Activated T-helper 1 cell treated with anti-CD3 and anti-CD28 coated beads, Interleukin-12 subunit alpha, Interleukin-12 subunit beta, Interleukin-2, Interleukin-4 antibody, amounts not matched to agents 30 ng/mL and 10 ng/mL and 1 ng/mL, durations not matched to agents 14 hours and 24 hours and 36 hours (primary cell): ENCODE measurements at regions not wholly inside any gene's neighbourhood (a gene's known extent, or its start where the extent isn't known, plus 50 kb on each side); places are given as distances from the start of the nearest gene placed in this dataset.
"Not testable (repeated sequence)": the region's sequence is repeated elsewhere in the genome, so short reads cannot be mapped to it uniquely, and the experiment has no call there.

Experiments
- DNase-seq: peaks from one replicate; pipeline ENCODE4 v3.0.0; 2021; ENCODE audit warnings: low spot score
- H3K27ac Mint-ChIP-seq: one replicate; pipeline ENCODE4 v1.8.0; 2021; ENCODE audit warnings: mild to moderate bottlenecking, mixed read lengths
- H3K27me3 Mint-ChIP-seq: one replicate; pipeline ENCODE4 v1.8.0; 2022; ENCODE audit warnings: mild to moderate bottlenecking, moderate library complexity, mixed read lengths; ENCODE audit not compliant: insufficient read depth
- H3K36me3 Mint-ChIP-seq: one replicate; pipeline ENCODE4 v1.8.0; 2021; ENCODE audit warnings: low read depth, mixed read lengths
- H3K4me1 Mint-ChIP-seq: one replicate; pipeline ENCODE4 v1.8.0; 2021; ENCODE audit warnings: low read depth, mixed read lengths
- H3K4me3 Mint-ChIP-seq: one replicate; pipeline ENCODE4 v1.8.0; 2021; ENCODE audit warnings: mild to moderate bottlenecking, moderate library complexity, mixed read lengths
- H3K9me3 Mint-ChIP-seq: one replicate; pipeline ENCODE4 v1.8.0; 2021; ENCODE audit warnings: mixed read lengths
- intact Hi-C: fragments of 100-400 bp; cut with micrococcal nuclease; formaldehyde crosslinking; loops from one replicate; pipeline ENCODE4 v1.15.1; 2024

GRCh38 chr22:48075604-48076003, 1313.2 kb downstream of the TBC1D22A start:
- intact Hi-C loops: no loop called here
- Mint-ChIP-seq H3K36me3 (no peaks in the 10 kb centered on the region), H3K4me1 (peaks cover 4% of the 10 kb centered on the region), H3K27me3 (peaks cover 45% of the 10 kb centered on the region), H3K9me3 (no peaks in the 10 kb centered on the region), H3K27ac (no peak overlapping the region), H3K4me3 (no peak overlapping the region)
- DNase-seq: no peak

DNA sequence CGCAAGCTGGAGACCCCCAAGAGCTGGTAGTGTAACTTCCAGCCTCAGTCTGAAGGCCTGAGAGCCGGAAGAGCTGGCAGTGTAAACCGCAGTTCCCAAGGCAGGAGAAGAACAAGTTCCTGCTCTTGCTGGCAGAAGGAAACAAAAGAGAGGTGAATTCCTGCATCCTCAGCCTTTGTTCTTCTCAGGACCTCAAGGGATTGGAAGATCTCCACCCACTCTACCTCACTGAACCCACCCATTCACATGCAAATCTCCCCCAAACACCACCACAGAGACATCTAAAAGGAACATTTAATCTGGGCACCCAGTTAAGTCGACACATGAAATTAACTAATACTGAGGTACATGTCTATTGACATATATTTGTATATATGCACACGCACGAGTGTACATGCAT, 1310.3 kb downstream of the TBC1D22A start:
- Mint-ChIP-seq H3K36me3 (no peaks in the 10 kb centered on the region), H3K27ac (no peak overlapping the region), H3K4me3 (no peak overlapping the region), H3K4me1 (no peaks in the 10 kb centered on the region), H3K9me3 (no peaks in the 10 kb centered on the region), H3K27me3 (peaks cover 26% of the 10 kb centered on the region)
- DNase-seq: no peak
- intact Hi-C loops: no loop called here

GRCh38 chr22:48071828-48072227, 1309.4 kb downstream of the TBC1D22A start:
- no peaks in the 10 kb centered on the region for H3K36me3 Mint-ChIP-seq

GRCh38 chr22:48071305-48071704, 1308.9 kb downstream of the TBC1D22A start:
- intact Hi-C loops: no loop called here
- H3K4me1 Mint-ChIP-seq: no peaks in the 10 kb centered on the region
- no peaks in the 10 kb centered on the region for H3K9me3 Mint-ChIP-seq
- DNase-seq: no peak
- H3K27ac Mint-ChIP-seq: no peak overlapping the region
- no peaks in the 10 kb centered on the region for H3K36me3 Mint-ChIP-seq
- H3K4me3 Mint-ChIP-seq: no peak overlapping the region
- peaks cover 18% of the 10 kb centered on the region for H3K27me3 Mint-ChIP-seq

More at GRCh38 chr22:48071828-48072227, 1309.4 kb downstream of the TBC1D22A start:
- peaks cover 21% of the 10 kb centered on the region for H3K27me3 Mint-ChIP-seq
- intact Hi-C loops: no loop called here
- H3K27ac Mint-ChIP-seq: no peak overlapping the region
- no peak for DNase-seq
- H3K9me3 Mint-ChIP-seq: no peaks in the 10 kb centered on the region
- no peaks in the 10 kb centered on the region for H3K4me1 Mint-ChIP-seq
- H3K4me3 Mint-ChIP-seq: no peak overlapping the region

DNA sequence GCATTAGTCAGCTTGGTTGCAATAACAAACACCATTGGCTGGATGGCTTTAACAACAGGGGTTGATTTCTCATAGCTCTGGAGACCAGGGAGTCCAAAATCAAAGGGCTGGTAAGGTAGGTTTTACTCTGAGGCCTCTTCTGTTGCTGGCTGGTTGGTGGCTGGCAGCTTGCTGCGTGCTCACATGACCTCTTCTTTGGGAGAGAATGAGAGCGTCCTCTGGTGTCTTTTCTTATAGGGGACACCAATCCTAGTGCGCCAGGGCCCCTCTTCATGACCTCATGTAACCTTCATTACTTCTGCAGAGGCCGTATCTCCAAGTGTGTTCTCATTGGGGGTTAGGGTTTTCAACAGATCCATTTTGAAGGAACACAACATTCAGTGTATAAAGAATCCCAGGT, 1308.3 kb downstream of the TBC1D22A start:
- Mint-ChIP-seq H3K4me1 (no peaks in the 10 kb centered on the region), H3K27me3 (peaks cover 15% of the 10 kb centered on the region), H3K27ac (no peak overlapping the region), H3K36me3 (no peaks in the 10 kb centered on the region), H3K9me3 (no peaks in the 10 kb centered on the region), H3K4me3 (no peak overlapping the region)
- intact Hi-C loops: no loop called here
- DNase-seq: no peak

- DNase-seq: no peak
- intact Hi-C loops: no loop called here
- Mint-ChIP-seq H3K27ac (no peak overlapping the region), H3K27me3 (peaks cover 15% of the 10 kb centered on the region), H3K4me1 (no peaks in the 10 kb centered on the region), H3K9me3 (no peaks in the 10 kb centered on the region), H3K4me3 (no peak overlapping the region), H3K36me3 (no peaks in the 10 kb centered on the region)
These were observed 1307.6 kb downstream of the TBC1D22A start for GRCh38 chr22:48070083-48070482.

DNA sequence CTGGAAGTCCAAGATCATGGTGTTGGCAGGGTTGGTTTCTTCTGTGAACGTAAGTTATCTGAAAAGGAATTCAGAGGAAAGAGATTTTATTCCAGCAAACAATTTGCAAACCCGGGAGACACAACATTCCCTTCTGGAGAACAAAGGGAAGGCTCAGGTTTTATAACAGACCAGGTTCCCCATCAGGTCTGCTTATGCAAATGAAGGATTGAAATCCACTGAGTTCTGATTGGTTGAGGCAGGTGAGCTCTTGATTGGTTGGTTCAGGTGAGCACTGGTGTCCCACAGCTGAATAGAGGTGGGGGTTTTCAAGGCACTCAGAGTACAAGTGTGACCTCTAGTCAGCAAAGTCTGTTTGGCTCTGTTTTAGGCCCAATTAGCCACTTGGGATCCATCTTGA, 1306.8 kb downstream of the TBC1D22A start:
- no peak for DNase-seq
- no peak overlapping the region for H3K4me3 Mint-ChIP-seq
- H3K27me3 Mint-ChIP-seq: peaks cover 12% of the 10 kb centered on the region
- no peak overlapping the region for H3K27ac Mint-ChIP-seq
- intact Hi-C loops: no loop called here
- no peaks in the 10 kb centered on the region for H3K36me3 Mint-ChIP-seq
- no peaks in the 10 kb centered on the region for H3K9me3 Mint-ChIP-seq
- H3K4me1 Mint-ChIP-seq: no peaks in the 10 kb centered on the region

DNA sequence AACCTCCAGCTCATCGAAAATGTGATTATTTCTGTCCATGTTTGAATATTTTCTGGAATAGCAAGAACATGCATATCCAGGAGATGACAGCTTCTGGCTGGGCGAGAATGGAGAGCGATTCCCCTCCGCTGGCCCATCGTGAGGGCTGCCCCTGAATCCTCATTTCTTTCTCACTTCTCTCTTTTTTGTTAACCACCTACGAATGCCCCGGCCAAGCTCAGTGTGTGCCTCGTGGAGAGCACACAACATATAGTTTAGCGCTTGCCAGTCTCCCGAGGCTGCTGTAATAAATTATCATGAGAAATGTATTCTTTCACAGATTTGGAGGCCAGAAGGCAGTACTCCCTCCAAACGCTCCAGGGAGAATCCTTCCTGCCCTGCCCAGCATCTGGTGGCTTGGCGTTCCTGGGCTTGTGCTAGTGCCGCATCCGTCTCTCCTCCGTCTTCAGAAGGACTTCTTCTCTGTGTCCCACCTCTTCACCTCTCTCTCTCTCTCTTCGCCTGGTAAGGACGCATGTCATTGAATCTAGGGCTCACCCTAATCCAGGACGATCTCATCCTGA, 1306.0 kb downstream of the TBC1D22A start:
- no peak for DNase-seq
- Mint-ChIP-seq H3K4me1 (no peaks in the 10 kb centered on the region), H3K27ac (no peak overlapping the region), H3K27me3 (peaks cover 7% of the 10 kb centered on the region), H3K36me3 (no peaks in the 10 kb centered on the region), H3K9me3 (no peaks in the 10 kb centered on the region), H3K4me3 (no peak overlapping the region)
- intact Hi-C loops: no loop called here

GRCh38 chr22:48065892-48066291, 1303.4 kb downstream of the TBC1D22A start:
- no peaks in the 10 kb centered on the region for H3K4me1 Mint-ChIP-seq
- no peak for DNase-seq
- intact Hi-C loops: no loop called here
- H3K9me3 Mint-ChIP-seq: no peaks in the 10 kb centered on the region
- H3K27me3 Mint-ChIP-seq: no peaks in the 10 kb centered on the region
- H3K4me3 Mint-ChIP-seq: no peak overlapping the region
- H3K27ac Mint-ChIP-seq: no peak overlapping the region
- H3K36me3 Mint-ChIP-seq: no peaks in the 10 kb centered on the region

GRCh38 chr22:48061726-48062125, 1299.3 kb downstream of the TBC1D22A start:
- Mint-ChIP-seq H3K36me3 (no peaks in the 10 kb centered on the region), H3K4me1 (no peaks in the 10 kb centered on the region), H3K27ac (no peak overlapping the region), H3K9me3 (no peaks in the 10 kb centered on the region), H3K27me3 (peaks cover 2% of the 10 kb centered on the region), H3K4me3 (no peak overlapping the region)
- no peak for DNase-seq
- intact Hi-C loops: no loop called here

- Mint-ChIP-seq H3K36me3 (no peaks in the 10 kb centered on the region), H3K4me1 (no peaks in the 10 kb centered on the region), H3K9me3 (no peaks in the 10 kb centered on the region), H3K27ac (no peak overlapping the region), H3K4me3 (no peak overlapping the region), H3K27me3 (peaks cover 2% of the 10 kb centered on the region)
- no peak for DNase-seq
- intact Hi-C loops: no loop called here
These were observed 1297.8 kb downstream of the TBC1D22A start for GRCh38 chr22:48060266-48060665.

- H3K27me3 Mint-ChIP-seq, H3K4me1 Mint-ChIP-seq, H3K36me3 Mint-ChIP-seq, H3K9me3 Mint-ChIP-seq, DNase-seq, intact Hi-C loops, H3K4me3 Mint-ChIP-seq, H3K27ac Mint-ChIP-seq: not testable (repeated sequence)
These were observed 1297.1 kb downstream of the TBC1D22A start for GRCh38 chr22:48059521-48059920.

DNA sequence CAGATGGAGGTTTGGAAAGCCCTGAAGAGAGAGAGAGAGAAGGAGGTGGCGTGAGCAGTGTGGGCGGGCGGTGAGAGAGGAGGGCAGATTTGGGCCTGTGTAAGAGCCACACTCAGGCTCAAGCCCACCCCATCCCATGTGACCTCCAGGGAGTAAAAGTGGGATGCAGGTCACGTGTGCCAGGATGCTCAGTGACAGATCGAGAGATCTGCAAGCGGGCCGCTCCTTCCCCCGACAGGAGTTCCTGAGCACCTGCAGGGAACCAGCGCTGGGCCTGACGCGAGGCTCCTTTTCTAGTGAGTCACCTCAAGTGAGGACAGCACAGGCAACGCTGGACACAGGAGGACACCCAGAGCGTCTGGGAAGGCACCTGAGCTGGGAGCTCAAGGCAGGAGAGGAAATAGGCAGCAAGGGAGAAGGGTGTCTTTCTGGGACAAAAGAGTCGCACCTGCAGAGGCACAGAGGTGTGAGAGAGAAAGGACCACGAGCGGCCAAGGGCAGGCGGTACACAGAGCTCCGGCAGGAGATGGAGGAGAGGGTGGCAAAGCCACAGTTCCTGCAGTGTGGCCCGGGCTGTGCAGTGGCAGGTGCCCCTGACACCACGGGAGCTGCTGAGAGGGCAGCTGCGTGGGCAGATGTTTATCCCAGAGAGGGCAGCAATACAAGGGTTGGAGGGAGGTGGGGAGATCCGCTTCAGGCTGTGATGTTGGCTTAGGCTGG, 1294.8 kb downstream of the TBC1D22A start:
- DNase-seq: no peak
- Mint-ChIP-seq H3K27ac (no peak overlapping the region), H3K4me3 (no peak overlapping the region), H3K36me3 (no peaks in the 10 kb centered on the region), H3K4me1 (no peaks in the 10 kb centered on the region), H3K9me3 (no peaks in the 10 kb centered on the region), H3K27me3 (peaks cover 2% of the 10 kb centered on the region)
- intact Hi-C loops: no loop called here

DNA sequence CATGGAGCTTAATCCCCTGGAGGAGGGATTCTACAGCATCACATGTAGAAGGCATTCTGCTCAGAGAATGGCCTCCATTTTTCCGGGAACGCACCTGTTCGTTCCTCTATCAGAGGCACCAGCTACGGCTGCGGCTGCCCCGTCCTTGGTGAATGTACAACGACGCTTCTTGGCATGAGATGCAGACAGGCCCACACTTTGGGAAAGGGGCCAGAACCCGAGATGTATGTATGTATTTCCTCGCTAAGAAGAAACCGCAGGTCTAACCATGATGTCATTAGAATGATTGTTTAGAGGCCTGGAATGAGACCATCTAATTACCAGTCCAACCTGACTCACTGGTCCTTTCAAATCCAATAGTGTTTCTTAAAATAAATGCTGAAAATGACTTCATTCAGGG, 1293.4 kb downstream of the TBC1D22A start:
- no peaks in the 10 kb centered on the region for H3K4me1 Mint-ChIP-seq
- no peak for DNase-seq
- no peaks in the 10 kb centered on the region for H3K36me3 Mint-ChIP-seq
- H3K27ac Mint-ChIP-seq: no peak overlapping the region
- H3K27me3 Mint-ChIP-seq: peaks cover 2% of the 10 kb centered on the region
- H3K4me3 Mint-ChIP-seq: no peak overlapping the region
- H3K9me3 Mint-ChIP-seq: no peaks in the 10 kb centered on the region
- intact Hi-C loops: no loop called here
